ENCODE measurements at regions not wholly inside any gene's neighbourhood (a gene's known extent, or its start where the extent isn't known, plus 50 kb on each side); places are given as distances from the start of the nearest gene placed in this dataset.

GRCh38 chr4:117898496-117898895 lies 135.8 kb upstream of the NDST3 start:
- Histone ChIP-seq H2BK120ac (ENCODE audit: low read depth, low read length, poor library complexity, severe bottlenecking) (no peak overlapping the region), H3K9ac (ENCODE audit: extremely low read depth, insufficient read length, low read length) (no peak overlapping the region), H2BK5ac (ENCODE audit: insufficient read length, low read length) (no peak overlapping the region), H3K27ac (ENCODE audit: insufficient read length, low read depth, low read length) (no peak overlapping the region), H4K91ac (ENCODE audit: insufficient read length, low read depth, low read length) (no peak overlapping the region), H2AFZ (ENCODE audit: low read length) (no peak overlapping the region), H4K5ac (ENCODE audit: insufficient read length, low read depth, low read length) (no peak overlapping the region), H3K23ac (ENCODE audit: insufficient read length, low read depth, low read length) (no peak overlapping the region), H3K56ac (ENCODE audit: insufficient read length, low read depth, low read length) (no peak overlapping the region), H3K79me2 (ENCODE audit: insufficient read depth, low read length) (no peaks in the 10 kb centered on the region), H2BK12ac (ENCODE audit: insufficient read length, low read depth, low read length) (no peak overlapping the region), H3K9me3 (ENCODE audit: control insufficient read depth, low read depth, low read length) (no peaks in the 10 kb centered on the region), H2BK15ac (ENCODE audit: low read depth, low read length) (no peak overlapping the region), H3T11ph (ENCODE audit: low read length) (no peak overlapping the region), H3K27me3 (ENCODE audit: insufficient read depth, low read length) (no peaks in the 10 kb centered on the region), H3K23me2 (ENCODE audit: insufficient read length, low read depth, low read length, poor library complexity, severe bottlenecking) (no peaks in the 10 kb centered on the region), H4K8ac (replicated peaks; ENCODE audit: insufficient read length, low read depth, low read length) (no peak overlapping the region), H3K18ac (ENCODE audit: insufficient read length, low read depth, low read length) (no peak overlapping the region), H3K4me2 (ENCODE audit: insufficient read depth, insufficient read length, low read length) (no peak overlapping the region), H3K4me1 (ENCODE audit: insufficient read depth, low read length) (peaks cover 2% of the 10 kb centered on the region; the same call in 1 of the 2 replicates), H4K20me1 (ENCODE audit: control insufficient read depth, insufficient read depth, insufficient read length) (no peaks in the 10 kb centered on the region), H2AK5ac (ENCODE audit: insufficient read length, low read length) (no peak overlapping the region), H3K79me1 (ENCODE audit: insufficient read depth, low read depth, low read length, poor library complexity, severe bottlenecking) (no peaks in the 10 kb centered on the region), H2BK20ac (ENCODE audit: low read depth, low read length, poor library complexity, severe bottlenecking) (no peak overlapping the region), H3K14ac (ENCODE audit: insufficient read depth, low read length) (no peak overlapping the region), H3K4ac (ENCODE audit: low read depth, low read length) (no peak overlapping the region)
- Mint-ChIP-seq H3K4me1 (no peaks in the 10 kb centered on the region; a peak in 1 of 4 replicates), H3K27me3 (ENCODE audit: low read depth) (no peaks in the 10 kb centered on the region), H3K4me3 (no peak overlapping the region), H3K9me3 (no peaks in the 10 kb centered on the region), H3K27ac (no peak overlapping the region), H3K36me3 (ENCODE audit: insufficient read depth in 1 of 3, low read depth in 3 of 3) (no peaks in the 10 kb centered on the region)
- TF ChIP-seq CTCF (conservative IDR thresholded peaks at IDR 0.05), result no peak
- no peak for DNase-seq

All from H9 (cell line).